OCI-LY3 (cell line): ENCODE measurements at regions not wholly inside any gene's neighbourhood (a gene's known extent, or its start where the extent isn't known, plus 50 kb on each side); places are given as distances from the start of the nearest gene placed in this dataset.
"Not testable (repeated sequence)": the region's sequence is repeated elsewhere in the genome, so short reads cannot be mapped to it uniquely, and the experiment has no call there.

Source experiments
- EZH2phosphoT487 ChIP-seq: fragments of 200-600 bp; shearing (Covaris generic); IDR thresholded peaks from 2 replicates; pipeline ENCODE4 v1.6.1; 2018; ENCODE audit warnings: antibody characterized with exemption, mixed run types, low read depth
- TF ChIP-seq, protein P1 (sequence below): fragments of 200-600, 300-600 bp; sonication (generic); IDR thresholded peaks from 2 replicates; pipeline ENCODE4 v1.5.1; 2014; ENCODE audit warnings: antibody characterized with exemption, low read length, low read depth

DNA sequence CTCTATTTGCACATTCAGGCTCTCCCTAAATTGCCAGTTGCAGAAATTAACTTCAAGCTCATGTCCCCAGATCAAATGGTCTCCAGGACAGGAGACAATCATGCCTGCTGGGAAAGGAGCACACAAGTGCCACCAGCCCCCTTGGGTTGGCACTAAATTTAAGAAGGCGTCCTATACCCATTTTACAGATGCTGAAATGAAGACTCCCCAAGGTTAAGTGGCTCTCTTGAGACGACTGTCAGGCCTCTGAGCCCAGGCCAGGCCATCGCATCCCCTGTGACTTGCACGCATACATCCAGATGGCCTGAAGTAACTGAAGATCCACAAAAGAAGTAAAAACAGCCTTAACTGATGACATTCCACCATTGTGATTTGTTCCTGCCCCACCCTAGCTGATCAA is 232.5 kb upstream of the FOXF1 start:
- TF ChIP-seq, protein P1, sequence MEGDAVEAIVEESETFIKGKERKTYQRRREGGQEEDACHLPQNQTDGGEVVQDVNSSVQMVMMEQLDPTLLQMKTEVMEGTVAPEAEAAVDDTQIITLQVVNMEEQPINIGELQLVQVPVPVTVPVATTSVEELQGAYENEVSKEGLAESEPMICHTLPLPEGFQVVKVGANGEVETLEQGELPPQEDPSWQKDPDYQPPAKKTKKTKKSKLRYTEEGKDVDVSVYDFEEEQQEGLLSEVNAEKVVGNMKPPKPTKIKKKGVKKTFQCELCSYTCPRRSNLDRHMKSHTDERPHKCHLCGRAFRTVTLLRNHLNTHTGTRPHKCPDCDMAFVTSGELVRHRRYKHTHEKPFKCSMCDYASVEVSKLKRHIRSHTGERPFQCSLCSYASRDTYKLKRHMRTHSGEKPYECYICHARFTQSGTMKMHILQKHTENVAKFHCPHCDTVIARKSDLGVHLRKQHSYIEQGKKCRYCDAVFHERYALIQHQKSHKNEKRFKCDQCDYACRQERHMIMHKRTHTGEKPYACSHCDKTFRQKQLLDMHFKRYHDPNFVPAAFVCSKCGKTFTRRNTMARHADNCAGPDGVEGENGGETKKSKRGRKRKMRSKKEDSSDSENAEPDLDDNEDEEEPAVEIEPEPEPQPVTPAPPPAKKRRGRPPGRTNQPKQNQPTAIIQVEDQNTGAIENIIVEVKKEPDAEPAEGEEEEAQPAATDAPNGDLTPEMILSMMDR, result not testable (repeated sequence)
- TF ChIP-seq EZH2phosphoT487, result not testable (repeated sequence)
